Duodenal mucosa (tissue), 2 donors: ENCODE measurements at regions not wholly inside any gene's neighbourhood (a gene's known extent, or its start where the extent isn't known, plus 50 kb on each side); places are given as distances from the start of the nearest gene placed in this dataset.

Experiments used
- H3K27ac ChIP-seq: one replicate; pipeline ENCODE4 v1.7.0; 2013; ENCODE audit warnings: low read depth, low read length
- H3K27me3 ChIP-seq, 2 donors: one replicate each; pipeline ENCODE4 v1.7.0; 2013; ENCODE audit warnings: low read length in 2 of 2, control low read depth in 1 of 2; ENCODE audit not compliant: insufficient read depth in 2 of 2, control insufficient read depth in 1 of 2
- H3K36me3 ChIP-seq, 2 donors: one replicate each; pipeline ENCODE4 v1.7.0; 2013; ENCODE audit warnings: low read length in 2 of 2, control low read depth in 1 of 2; ENCODE audit not compliant: insufficient read depth in 2 of 2, control insufficient read depth in 1 of 2
- H3K4me1 ChIP-seq, 2 donors: one replicate each; pipeline ENCODE4 v1.7.0; 2013; ENCODE audit warnings: low read length in 2 of 2, control low read depth in 1 of 2; ENCODE audit not compliant: insufficient read depth in 2 of 2, control insufficient read depth in 1 of 2
- H3K4me3 ChIP-seq, 2 donors: one replicate each; pipeline ENCODE4 v1.7.0; 2013; ENCODE audit warnings: low read length in 2 of 2, low read depth in 1 of 2
- H3K9ac ChIP-seq, 2 donors: one replicate each; pipeline ENCODE4 v1.7.0; 2013; ENCODE audit warnings: low read length in 2 of 2, low read depth in 1 of 2
- H3K9me3 ChIP-seq, 2 donors: one replicate each; pipeline ENCODE4 v1.7.0; 2013; ENCODE audit warnings: low read length in 2 of 2, control low read depth in 1 of 2; ENCODE audit not compliant: control insufficient read depth in 1 of 2

DNA sequence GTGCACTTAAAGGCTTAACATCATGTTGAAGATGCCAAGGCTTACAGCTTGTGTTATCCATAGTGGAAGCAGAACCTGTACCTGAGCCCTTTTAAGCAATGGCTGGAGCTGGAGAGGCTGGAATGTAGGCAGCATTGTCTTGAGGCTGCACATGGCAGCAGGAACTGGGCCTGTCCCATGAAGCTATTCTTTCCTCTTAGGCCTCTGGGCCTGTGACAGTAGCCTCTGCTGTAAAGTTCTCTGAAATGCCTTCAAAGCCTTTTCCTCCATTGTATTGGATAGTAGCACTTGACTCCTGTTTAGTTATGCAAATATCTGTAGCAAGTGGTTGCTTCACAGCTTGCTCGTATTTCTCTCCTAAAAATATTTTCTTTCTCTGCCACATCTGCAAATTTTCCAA lies 127.4 kb upstream of the ANO5 start:
- Histone ChIP-seq H3K27me3 (no peaks in the 10 kb centered on the region), H3K4me1 (no peaks in the 10 kb centered on the region), H3K36me3 (no peaks in the 10 kb centered on the region), H3K9me3 (peaks cover 0 to 14% of the 10 kb centered on the region in 2 donors), H3K4me3 (no peak overlapping the region), H3K27ac (no peak overlapping the region), H3K9ac (no peak overlapping the region)

DNA sequence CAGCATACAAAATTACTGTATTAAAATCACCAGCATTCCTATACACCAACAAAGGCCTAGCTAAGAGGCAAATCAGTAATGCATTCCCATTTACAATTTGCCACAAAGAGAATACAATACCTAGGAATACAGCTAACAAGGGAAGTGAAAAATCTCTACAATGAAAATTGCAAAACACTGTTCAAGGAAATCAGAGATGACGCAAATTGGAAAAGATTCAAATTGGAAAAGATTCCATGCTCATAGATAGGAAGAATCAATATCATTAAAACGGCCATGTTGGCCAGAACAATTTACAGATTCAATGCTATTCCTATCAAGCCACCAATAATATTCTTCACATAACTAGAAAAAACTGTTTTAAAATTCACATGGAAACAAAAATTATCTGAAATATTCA lies 123.0 kb upstream of the ANO5 start:
- H3K9me3 ChIP-seq: peaks cover 0 to 10% of the 10 kb centered on the region in 2 donors
- no peak overlapping the region for H3K9ac ChIP-seq
- no peaks in the 10 kb centered on the region for H3K27me3 ChIP-seq
- H3K36me3 ChIP-seq: no peaks in the 10 kb centered on the region
- no peak overlapping the region for H3K27ac ChIP-seq
- no peaks in the 10 kb centered on the region for H3K4me1 ChIP-seq
- no peak overlapping the region for H3K4me3 ChIP-seq

- H3K27ac ChIP-seq: no peak overlapping the region
- no peak overlapping the region for H3K9ac ChIP-seq
- no peaks in the 10 kb centered on the region for H3K9me3 ChIP-seq
- no peaks in the 10 kb centered on the region for H3K36me3 ChIP-seq
- peaks cover 12% of the 10 kb centered on the region in 2 donors for H3K4me1 ChIP-seq
- H3K4me3 ChIP-seq: no peak overlapping the region
- H3K27me3 ChIP-seq: no peaks in the 10 kb centered on the region
Observed at GRCh38 chr11:22076271-22076930, 116.5 kb upstream of the ANO5 start.

DNA sequence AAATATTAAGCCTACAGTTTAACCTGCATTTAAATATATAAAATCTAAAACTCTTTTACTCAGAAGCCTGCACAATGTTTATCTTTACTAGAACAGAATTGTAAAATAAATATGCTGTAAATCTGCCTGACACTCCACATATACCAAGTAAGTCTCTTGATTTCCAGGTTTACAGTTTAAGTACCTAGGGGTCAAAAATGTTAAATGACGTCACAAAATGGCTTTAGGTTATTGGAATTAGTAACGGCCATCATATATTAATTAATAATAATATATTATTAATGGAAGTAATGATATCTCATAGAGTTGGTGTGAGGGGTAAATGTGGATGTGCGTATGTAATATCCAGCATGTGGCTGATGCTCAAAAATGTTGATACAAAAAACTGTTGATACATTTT lies 114.8 kb upstream of the ANO5 start:
- peaks cover 12 to 16% of the 10 kb centered on the region in 2 donors for H3K4me1 ChIP-seq
- no peak overlapping the region for H3K4me3 ChIP-seq
- no peak overlapping the region for H3K9ac ChIP-seq
- H3K27me3 ChIP-seq: no peaks in the 10 kb centered on the region
- no peaks in the 10 kb centered on the region for H3K36me3 ChIP-seq
- H3K9me3 ChIP-seq: no peaks in the 10 kb centered on the region
- H3K27ac ChIP-seq: no peak overlapping the region

GRCh38 chr11:22079133-22079872 lies 113.6 kb upstream of the ANO5 start:
- H3K4me1 ChIP-seq: peaks cover 20% of the 10 kb centered on the region in 2 donors
- H3K9ac ChIP-seq: no peak overlapping the region
- H3K27ac ChIP-seq: no peak overlapping the region
- no peaks in the 10 kb centered on the region for H3K9me3 ChIP-seq
- H3K4me3 ChIP-seq: peak overlapping the region in 1 of 2 donors; percentile 16
- no peaks in the 10 kb centered on the region for H3K36me3 ChIP-seq
- H3K27me3 ChIP-seq: no peaks in the 10 kb centered on the region

DNA sequence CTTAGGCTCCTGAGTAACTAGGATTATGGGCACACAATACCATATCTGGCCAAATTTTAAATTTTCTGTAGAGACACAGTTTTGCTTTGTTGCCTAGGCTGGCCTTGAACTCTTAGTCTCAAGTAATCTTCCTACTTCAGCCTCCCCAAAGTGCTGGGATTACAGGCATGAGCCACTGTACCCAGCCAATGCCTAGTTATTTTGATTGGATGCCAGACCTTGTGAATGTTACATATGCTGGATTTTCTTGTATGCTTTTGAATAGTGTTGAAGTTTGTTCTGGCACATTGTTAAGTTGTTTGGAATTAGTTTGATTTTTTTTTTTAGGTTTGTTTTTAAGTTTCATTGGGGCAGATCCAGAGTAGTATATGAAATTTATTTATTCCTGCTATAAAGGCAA lies 110.7 kb upstream of the ANO5 start:
- Histone ChIP-seq H3K27ac (no peak overlapping the region), H3K4me1 (peaks cover 20% of the 10 kb centered on the region in 2 donors), H3K9ac (no peak overlapping the region), H3K27me3 (no peaks in the 10 kb centered on the region), H3K36me3 (no peaks in the 10 kb centered on the region), H3K4me3 (no peak overlapping the region), H3K9me3 (no peaks in the 10 kb centered on the region)

DNA sequence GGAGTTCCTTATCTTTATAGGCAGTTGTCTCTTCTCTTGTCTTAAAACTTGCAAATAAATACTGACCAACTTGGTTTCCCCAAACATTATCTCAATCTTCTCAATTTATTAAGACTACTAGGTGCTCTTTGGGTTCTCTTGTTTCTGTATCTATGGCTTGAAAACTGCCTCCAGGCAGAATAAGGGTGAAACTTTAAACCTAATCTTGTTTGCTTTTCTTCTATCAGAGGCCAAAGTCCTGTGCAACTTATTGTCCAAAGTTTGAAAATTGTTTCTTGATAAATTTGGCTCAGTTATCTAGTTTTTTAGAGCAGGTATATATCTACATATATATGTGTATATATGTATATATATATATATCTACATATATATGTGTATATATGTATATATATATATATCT lies 110.1 kb upstream of the ANO5 start:
- Histone ChIP-seq H3K4me1 (peaks cover 20% of the 10 kb centered on the region in 2 donors), H3K9ac (no peak overlapping the region), H3K36me3 (no peaks in the 10 kb centered on the region), H3K27me3 (no peaks in the 10 kb centered on the region), H3K9me3 (no peaks in the 10 kb centered on the region), H3K27ac (no peak overlapping the region), H3K4me3 (no peak overlapping the region)

- H3K4me1 ChIP-seq: peaks cover 16 to 19% of the 10 kb centered on the region in 2 donors
- H3K4me3 ChIP-seq: no peak overlapping the region
- no peaks in the 10 kb centered on the region for H3K9me3 ChIP-seq
- H3K27me3 ChIP-seq: no peaks in the 10 kb centered on the region
- H3K9ac ChIP-seq: no peak overlapping the region
- no peaks in the 10 kb centered on the region for H3K36me3 ChIP-seq
- H3K27ac ChIP-seq: no peak overlapping the region
Observed at GRCh38 chr11:22084056-22084455, 108.8 kb upstream of the ANO5 start.

- Histone ChIP-seq H3K27me3 (no peaks in the 10 kb centered on the region), H3K36me3 (no peaks in the 10 kb centered on the region), H3K9me3 (no peaks in the 10 kb centered on the region), H3K4me3 (no peak overlapping the region), H3K27ac (no peak overlapping the region), H3K9ac (no peak overlapping the region), H3K4me1 (peaks cover 11 to 14% of the 10 kb centered on the region in 2 donors)
Observed at GRCh38 chr11:22084564-22084963, 108.3 kb upstream of the ANO5 start.

DNA sequence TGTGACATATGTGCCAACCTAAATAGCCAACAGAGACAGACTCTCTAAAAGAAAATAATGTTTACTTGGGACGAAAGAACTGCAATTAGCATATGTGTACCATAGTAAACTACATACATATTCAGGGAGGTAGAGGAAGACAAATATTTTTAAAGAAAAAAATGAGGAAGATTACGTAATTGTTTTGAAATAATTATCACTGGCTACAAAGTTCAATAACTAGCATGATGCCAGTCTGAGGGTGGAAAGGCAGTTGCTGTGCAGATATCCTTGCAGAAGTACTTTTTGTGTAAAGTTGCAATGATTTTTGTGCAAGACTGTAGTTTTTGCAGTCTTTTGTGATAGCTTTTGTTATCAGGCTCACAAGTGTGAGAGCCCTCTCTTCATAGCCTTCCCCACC lies 103.3 kb upstream of the ANO5 start:
- Histone ChIP-seq H3K4me3 (no peak overlapping the region), H3K36me3 (no peaks in the 10 kb centered on the region), H3K9ac (no peak overlapping the region), H3K27me3 (no peaks in the 10 kb centered on the region), H3K4me1 (no peaks in the 10 kb centered on the region), H3K9me3 (no peaks in the 10 kb centered on the region), H3K27ac (no peak overlapping the region)
